MM.1S (cell line): ENCODE measurements at regions not wholly inside any gene's neighbourhood (a gene's known extent, or its start where the extent isn't known, plus 50 kb on each side); places are given as distances from the start of the nearest gene placed in this dataset.

Experiments
- DNase-seq: peaks from one replicate; pipeline ENCODE4 v3.0.0-alpha.2; 2015
- H2AFZ ChIP-seq: fragments of 300-600 bp; sonication (generic); 2 replicates; pipeline ENCODE4 v1.6.0; 2016; ENCODE audit warnings: antibody characterized with exemption, low read length
- H3F3A ChIP-seq: fragments of 300-600 bp; sonication (generic); 2 replicates; pipeline ENCODE4 v1.6.1; 2016; ENCODE audit warnings: mild to moderate bottlenecking, antibody characterized with exemption, low read length, moderate library complexity, mixed read lengths; ENCODE audit not compliant: insufficient read depth
- H3K27ac ChIP-seq: fragments of 300-600 bp; sonication (generic); 2 replicates; pipeline ENCODE4 v1.5.1; 2016; ENCODE audit warnings: mild to moderate bottlenecking, low read length
- H3K27me3 ChIP-seq: fragments of 300-600 bp; sonication (generic); replicated peaks from 2 replicates; pipeline ENCODE4 v1.6.0; 2016; ENCODE audit warnings: low read length; ENCODE audit not compliant: insufficient read depth
- H3K36me3 ChIP-seq: fragments of 300-600 bp; sonication (generic); replicated peaks from 2 replicates; pipeline ENCODE4 v1.6.1; 2016; ENCODE audit warnings: mild to moderate bottlenecking, low read length, mixed read lengths; ENCODE audit not compliant: insufficient read depth
- H3K4me1 ChIP-seq: fragments of 300-600 bp; sonication (generic); 2 replicates; pipeline ENCODE4 v1.6.1; 2016; ENCODE audit warnings: low read length, mixed read lengths
- H3K4me2 ChIP-seq: fragments of 300-600 bp; sonication (generic); 2 replicates; pipeline ENCODE4 v1.6.0; 2016; ENCODE audit warnings: low read depth, low read length
- H3K4me3 ChIP-seq: fragments of 300-600 bp; sonication (generic); 2 replicates; pipeline ENCODE4 v1.5.1; 2016; ENCODE audit warnings: low read length, mixed read lengths
- H3K79me2 ChIP-seq: fragments of 300-600 bp; sonication (generic); 2 replicates; pipeline ENCODE4 v1.6.1; 2016; ENCODE audit warnings: mixed run types, low read length, mixed read lengths
- H3K9ac ChIP-seq: fragments of 300-600 bp; sonication (generic); 2 replicates; pipeline ENCODE4 v1.6.1; 2016; ENCODE audit warnings: low read length, mixed read lengths
- H3K9me2 ChIP-seq: fragments of 300-600 bp; sonication (generic); replicated peaks from 2 replicates; pipeline ENCODE4 v1.6.1; 2016; ENCODE audit warnings: mild to moderate bottlenecking, low read length, mixed read lengths; ENCODE audit not compliant: insufficient read depth
- H3K9me3 ChIP-seq: fragments of 300-600 bp; sonication (generic); replicated peaks from 2 replicates; pipeline ENCODE4 v1.6.1; 2016; ENCODE audit warnings: mild to moderate bottlenecking, low read length, mixed read lengths; ENCODE audit not compliant: insufficient read depth
- H4K20me1 ChIP-seq: fragments of 300-600 bp; sonication (generic); 2 replicates; pipeline ENCODE4 v1.6.1; 2016; ENCODE audit warnings: mild to moderate bottlenecking, low read length, moderate library complexity, mixed read lengths; ENCODE audit not compliant: insufficient read depth
- CTCF ChIP-seq: fragments of 300-600 bp; sonication (generic); IDR thresholded peaks from 2 replicates; pipeline ENCODE4 v1.5.1; 2016; ENCODE audit warnings: antibody characterized with exemption, low read length, mixed read lengths
- EZH2 ChIP-seq: fragments of 300-600 bp; sonication (generic); optimal IDR thresholded peaks from 2 replicates; pipeline ENCODE3; 2017; ENCODE audit warnings: low read depth, mild to moderate bottlenecking, antibody characterized with exemption, low read length, mixed read lengths
- EZH2phosphoT487 ChIP-seq: fragments of 300-600 bp; sonication (generic); IDR thresholded peaks from 2 replicates; pipeline ENCODE4 v1.6.1; 2018; ENCODE audit warnings: antibody characterized with exemption, low read length

- no peaks in the 10 kb centered on the region for H3K36me3 ChIP-seq
- H3K9me2 ChIP-seq, result no peaks in the 10 kb centered on the region
- no peak for DNase-seq
- H3K27me3 ChIP-seq, result no peaks in the 10 kb centered on the region
- no peak overlapping the region for H3K9ac ChIP-seq
- no peaks in the 10 kb centered on the region for H3K9me3 ChIP-seq
- no peaks in the 10 kb centered on the region for H3K4me1 ChIP-seq
- no peak overlapping the region for H2AFZ ChIP-seq
- no peaks in the 10 kb centered on the region for H4K20me1 ChIP-seq
- H3K27ac ChIP-seq, result no peak overlapping the region
- TF ChIP-seq EZH2, result no peak
- TF ChIP-seq CTCF, result no peak
- TF ChIP-seq EZH2phosphoT487, result no peak
- no peaks in the 10 kb centered on the region for H3K79me2 ChIP-seq
- no peaks in the 10 kb centered on the region for H3F3A ChIP-seq
- H3K4me2 ChIP-seq, result no peak overlapping the region
- no peak overlapping the region for H3K4me3 ChIP-seq
Observed at GRCh38 chrX:7514871-7515599, 327.9 kb upstream of the VCX start.

- Histone ChIP-seq H3K36me3 (no peaks in the 10 kb centered on the region), H3K27me3 (no peaks in the 10 kb centered on the region), H3K9ac (no peak overlapping the region), H3K4me3 (no peak overlapping the region), H3K9me3 (no peaks in the 10 kb centered on the region), H3F3A (no peaks in the 10 kb centered on the region), H3K27ac (no peak overlapping the region), H4K20me1 (no peaks in the 10 kb centered on the region), H3K9me2 (no peaks in the 10 kb centered on the region), H3K79me2 (no peaks in the 10 kb centered on the region), H3K4me2 (no peak overlapping the region), H3K4me1 (no peaks in the 10 kb centered on the region), H2AFZ (no peak overlapping the region)
- no peak for DNase-seq
- no peak for TF ChIP-seq CTCF
- no peak for TF ChIP-seq EZH2phosphoT487
- TF ChIP-seq EZH2, result no peak
Observed at GRCh38 chrX:7512845-7513244, 330.1 kb upstream of the VCX start.

GRCh38 chrX:7503251-7503650 is 339.7 kb upstream of the VCX start:
- no peaks in the 10 kb centered on the region for H3K9me3 ChIP-seq
- H3K27me3 ChIP-seq, result no peaks in the 10 kb centered on the region
- H3K4me1 ChIP-seq, result no peaks in the 10 kb centered on the region
- H3K9me2 ChIP-seq, result no peaks in the 10 kb centered on the region
- H3K27ac ChIP-seq, result no peak overlapping the region
- TF ChIP-seq CTCF (no peak), EZH2phosphoT487 (no peak), EZH2 (no peak)
- DNase-seq, result no peak
- H4K20me1 ChIP-seq, result no peaks in the 10 kb centered on the region
- no peak overlapping the region for H3K4me3 ChIP-seq
- H3F3A ChIP-seq, result no peaks in the 10 kb centered on the region
- no peak overlapping the region for H3K9ac ChIP-seq
- H3K79me2 ChIP-seq, result no peaks in the 10 kb centered on the region
- H2AFZ ChIP-seq, result no peak overlapping the region
- H3K36me3 ChIP-seq, result no peaks in the 10 kb centered on the region
- H3K4me2 ChIP-seq, result no peak overlapping the region
